Ecto neural progenitor cell (in vitro differentiated cells): ENCODE measurements at regions not wholly inside any gene's neighbourhood (a gene's known extent, or its start where the extent isn't known, plus 50 kb on each side); places are given as distances from the start of the nearest gene placed in this dataset.

Experiments
- DNase-seq: peaks from one replicate; pipeline ENCODE4 v3.0.0-alpha.2; 2018; ENCODE audit warnings: low spot score

GRCh38 chr10:123575105-123575504 is 91.0 kb upstream of the GPR26 start:
- no peak for DNase-seq

GRCh38 chr10:123576706-123577105 is 89.4 kb upstream of the GPR26 start:
- no peak for DNase-seq

GRCh38 chr10:123577921-123578461 is 88.2 kb upstream of the GPR26 start:
- no peak for DNase-seq

DNA sequence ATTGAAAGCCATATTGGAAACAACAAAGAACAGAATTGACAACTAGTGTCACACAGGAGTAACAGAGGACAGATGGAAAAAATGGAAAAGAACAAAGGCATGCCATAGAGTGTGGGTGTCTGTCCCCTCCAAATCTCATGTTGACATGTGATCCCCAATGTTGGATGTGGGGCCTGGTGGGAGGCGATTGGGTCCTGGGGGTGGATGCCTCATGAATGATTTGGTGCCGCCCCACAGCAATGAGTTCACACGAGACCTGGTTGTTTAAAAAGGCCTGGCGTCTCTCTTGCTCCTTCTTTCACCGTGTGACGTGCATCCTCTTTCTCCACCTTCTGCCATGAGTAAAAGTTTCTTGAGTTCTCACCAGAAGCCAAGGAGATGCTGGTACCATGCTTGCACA is 87.4 kb upstream of the GPR26 start:
- DNase-seq, result no peak

GRCh38 chr10:123579675-123580074 is 86.5 kb upstream of the GPR26 start:
- no peak for DNase-seq

- DNase-seq, result no peak
These were observed 85.7 kb upstream of the GPR26 start for GRCh38 chr10:123580426-123580825.

GRCh38 chr10:123581656-123582055 is 84.5 kb upstream of the GPR26 start:
- DNase-seq, result no peak

DNA sequence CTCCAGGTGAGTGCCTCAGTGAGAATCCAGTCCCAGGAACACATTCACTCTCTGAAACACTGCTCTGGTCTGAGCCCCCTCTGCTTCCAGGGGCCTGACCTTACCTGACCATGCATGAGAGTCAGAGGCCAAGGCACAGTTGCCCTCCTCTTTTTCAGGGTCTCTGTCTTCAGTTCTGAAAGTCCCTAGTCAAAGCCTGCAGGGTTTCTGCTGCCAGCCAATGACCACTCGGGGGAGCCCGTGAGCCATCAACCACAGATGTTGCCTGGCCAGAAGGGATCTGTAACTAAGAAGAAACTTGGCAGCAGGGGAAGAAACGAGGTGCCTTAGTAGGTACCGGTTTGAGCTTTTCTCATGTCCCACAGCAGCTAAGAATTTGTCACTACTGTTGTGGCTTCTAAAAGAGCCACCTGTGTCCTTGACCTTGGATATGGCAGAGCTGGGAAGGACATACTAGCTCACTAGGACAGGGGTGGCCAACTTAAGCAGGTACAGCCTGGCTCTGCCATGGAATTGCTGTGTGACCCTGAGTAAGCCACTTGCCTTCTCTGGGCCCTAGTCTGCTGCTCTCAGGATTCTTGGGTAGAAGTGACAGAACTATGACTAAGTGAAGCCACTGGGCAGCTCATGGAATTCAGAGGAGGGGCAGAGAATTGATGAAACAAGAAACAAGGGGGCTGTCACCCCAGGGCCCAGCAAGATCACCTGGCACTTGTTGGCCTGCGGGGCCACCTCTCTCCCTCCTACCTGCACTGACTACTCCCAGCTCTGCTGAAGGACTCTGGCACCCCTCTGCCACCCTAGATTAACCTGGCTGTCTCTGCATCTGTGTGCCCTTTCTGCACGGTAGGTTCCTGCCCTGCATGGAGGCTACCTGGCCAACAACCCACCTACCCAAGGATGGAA is 83.8 kb upstream of the GPR26 start:
- peak; percentile 88 for DNase-seq

DNA sequence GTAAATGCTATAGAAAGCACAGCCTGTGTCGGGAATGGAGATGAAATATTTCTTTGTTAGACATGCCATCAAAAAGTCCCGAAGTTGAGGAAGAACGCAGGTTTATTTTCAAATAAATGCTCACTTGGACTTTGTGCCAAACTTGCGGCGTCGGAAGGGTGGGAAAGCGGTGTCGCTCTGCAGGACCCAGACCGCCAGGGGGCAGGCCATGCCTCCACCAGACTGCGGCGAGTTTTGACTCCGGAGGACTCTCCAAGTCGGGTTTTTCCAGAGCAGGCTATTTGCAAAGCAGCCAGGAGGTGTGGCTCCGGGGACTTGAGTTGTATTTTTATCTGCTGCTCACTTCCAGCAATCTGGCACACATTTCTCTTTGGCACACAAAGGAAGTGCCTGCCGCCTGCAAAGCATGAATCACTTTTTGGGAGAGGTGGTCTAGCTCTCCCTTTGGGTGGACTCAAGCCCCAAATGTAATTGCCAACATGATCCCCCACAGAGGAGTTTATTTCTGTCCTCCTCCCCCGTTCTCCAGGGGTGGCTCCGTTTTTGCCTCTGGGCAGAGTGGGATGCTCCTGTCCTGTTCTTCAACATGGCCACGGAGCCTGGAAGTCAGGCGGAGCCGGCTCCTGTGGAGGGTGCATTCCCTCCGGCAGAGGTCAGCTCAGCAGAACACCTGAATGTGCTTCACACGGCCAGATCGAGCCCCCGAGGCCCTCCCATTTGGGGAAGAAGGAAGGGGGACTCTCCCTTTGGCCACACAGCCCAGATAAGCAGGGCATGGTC is 82.3 kb upstream of the GPR26 start:
- DNase-seq, result peak; percentile 86

DNA sequence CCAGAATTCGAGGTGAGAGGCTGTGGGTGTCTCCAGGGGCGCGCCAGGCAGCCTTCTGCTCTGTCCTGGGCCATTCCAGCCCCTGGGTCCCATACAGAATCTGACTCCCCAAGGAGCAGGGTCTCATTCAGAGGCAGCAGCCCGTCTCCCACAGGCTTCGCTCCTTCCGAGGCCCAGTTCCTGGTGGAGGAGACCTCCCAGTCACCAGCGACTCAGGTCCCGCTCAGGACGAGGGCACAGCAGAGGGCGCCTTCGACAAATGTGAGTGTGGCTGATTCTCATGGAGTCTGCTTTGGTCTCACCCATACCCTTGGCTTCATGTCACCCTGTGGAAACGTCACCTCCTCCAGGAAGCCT is 81.8 kb upstream of the GPR26 start:
- peak; percentile 48 for DNase-seq

DNA sequence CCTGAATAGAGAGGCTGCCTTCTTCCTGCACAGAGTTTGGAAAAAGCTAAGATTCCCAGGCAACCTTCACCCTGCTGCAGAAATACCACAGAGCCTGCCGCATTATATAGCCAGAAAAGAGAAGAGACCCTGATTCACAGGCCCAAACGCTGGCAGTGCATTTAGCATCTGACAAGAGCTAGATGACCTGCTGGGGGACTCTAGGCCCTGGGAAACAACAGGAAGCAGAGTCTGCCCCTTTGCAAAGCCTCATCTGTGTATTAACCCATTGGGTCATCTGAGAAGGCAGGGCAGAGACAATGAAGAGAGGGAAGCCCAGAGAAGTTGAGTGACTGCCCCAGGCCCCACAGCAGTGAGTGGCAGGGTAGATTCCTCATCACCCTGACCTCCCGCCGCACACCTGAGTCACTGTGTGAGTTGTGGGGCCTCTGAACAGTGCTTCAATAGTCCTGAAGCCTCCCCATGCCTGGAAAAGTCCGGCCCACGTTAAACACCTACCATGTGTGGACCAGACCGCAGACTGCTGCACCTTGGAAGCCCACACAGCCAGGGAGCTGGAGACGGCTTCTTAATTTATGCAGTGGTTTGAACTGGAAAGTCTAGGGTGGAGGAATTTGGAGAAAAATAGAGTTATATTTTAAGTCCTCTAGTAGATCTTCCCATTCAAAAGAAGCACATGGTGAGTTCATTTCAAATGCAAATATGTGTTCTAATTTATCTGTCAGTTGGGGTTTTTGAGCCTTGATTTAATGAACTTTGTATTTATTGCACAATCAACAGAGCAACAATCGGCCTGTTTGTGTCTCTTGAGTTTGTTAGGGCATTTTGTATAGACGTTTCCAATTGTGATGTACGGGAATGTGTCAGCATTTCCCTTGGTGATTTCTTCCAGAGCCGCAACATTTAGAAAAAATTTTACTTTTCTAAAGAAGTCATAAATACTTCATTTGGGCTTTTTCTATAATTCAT is 80.4 kb upstream of the GPR26 start:
- peak; percentile 41 for DNase-seq

GRCh38 chr10:123587110-123587509 is 79.0 kb upstream of the GPR26 start:
- no peak for DNase-seq

DNA sequence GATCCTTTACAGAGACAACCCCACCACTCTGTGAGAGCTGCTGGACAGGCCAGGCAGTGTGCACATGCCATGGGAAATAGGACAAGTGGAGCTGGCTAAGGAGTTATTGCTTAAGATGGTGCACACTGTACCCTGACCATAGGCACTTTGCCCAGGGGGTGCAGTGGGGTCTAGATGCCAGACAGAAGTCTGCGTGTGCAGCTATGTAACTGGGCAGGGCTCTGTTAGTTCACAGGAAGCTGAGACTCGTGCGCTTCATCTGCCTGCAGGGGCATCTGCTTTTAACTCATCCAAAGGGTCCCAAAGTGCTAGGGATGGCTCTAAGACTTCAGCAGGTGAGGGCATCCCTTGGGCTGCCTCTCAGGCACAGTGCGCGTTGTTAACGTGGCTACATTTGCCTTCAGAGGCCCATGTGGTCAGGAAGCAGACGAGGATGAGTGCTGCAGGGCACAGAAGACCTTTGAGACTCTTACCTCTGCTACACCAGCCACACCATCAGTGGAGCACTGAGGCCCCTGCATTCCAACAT is 77.7 kb upstream of the GPR26 start:
- peak; percentile 37 for DNase-seq

DNA sequence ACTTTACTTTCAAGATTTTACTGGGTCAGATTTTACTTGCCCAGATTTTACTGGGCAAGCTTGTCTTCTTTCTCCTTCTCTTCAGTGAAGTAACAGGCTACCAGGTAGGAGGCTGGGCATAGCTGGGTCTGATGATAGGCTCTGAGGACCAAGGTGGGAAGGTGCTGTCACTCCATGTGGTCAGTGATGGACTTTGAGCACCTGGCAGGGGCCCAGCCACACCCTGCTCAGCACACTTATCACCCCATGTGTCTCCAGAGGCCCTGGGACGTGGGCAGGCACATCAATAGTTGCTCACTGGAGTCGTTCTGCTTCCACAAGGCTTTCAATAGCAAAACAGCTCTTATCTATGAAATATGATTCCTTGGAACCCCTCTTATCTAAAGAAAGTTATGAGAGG is 70.5 kb upstream of the GPR26 start:
- DNase-seq, result no peak

DNA sequence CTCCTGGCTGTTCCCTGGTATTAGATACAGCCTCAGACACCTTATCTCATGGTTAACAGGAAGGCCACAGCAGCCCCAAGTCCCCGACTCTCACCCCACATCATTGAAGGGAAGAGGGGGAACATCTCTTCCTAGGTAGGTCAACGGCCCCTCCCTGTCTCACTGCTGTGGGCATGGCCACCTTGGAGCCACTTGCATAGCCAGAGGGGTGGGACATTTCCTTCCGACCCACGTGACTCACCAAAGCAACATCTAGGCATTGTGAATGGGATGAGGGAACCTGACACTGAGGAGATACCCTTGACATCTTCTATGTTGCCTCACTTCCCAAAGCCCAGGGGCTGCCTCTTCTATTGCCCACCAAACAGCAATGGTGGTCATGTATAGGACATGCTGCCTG is 68.5 kb upstream of the GPR26 start:
- no peak for DNase-seq

DNA sequence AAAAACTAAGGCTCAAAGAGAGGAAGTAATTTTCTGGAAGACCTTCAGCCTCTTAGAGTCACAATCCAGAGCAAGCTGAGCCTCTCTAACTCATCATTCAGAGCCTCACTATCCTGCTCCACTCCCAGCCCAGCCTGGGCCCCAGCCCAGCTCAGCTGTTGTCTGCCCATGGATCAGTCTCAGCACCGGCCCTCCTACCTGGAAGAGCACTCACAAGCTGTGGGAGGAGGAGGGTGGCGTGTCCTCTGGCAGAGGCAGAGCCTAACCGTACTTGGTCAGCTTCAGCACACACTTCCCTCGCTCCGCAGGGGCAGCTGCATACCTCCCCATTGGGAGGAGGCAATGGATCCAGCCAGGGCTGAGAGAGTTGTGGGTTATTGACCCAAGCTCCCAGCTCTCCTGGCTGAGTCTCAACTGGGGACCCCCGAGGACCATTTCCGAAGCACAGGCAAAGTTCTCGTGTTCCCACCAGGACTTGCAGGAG is 66.7 kb upstream of the GPR26 start:
- DNase-seq, result no peak

DNA sequence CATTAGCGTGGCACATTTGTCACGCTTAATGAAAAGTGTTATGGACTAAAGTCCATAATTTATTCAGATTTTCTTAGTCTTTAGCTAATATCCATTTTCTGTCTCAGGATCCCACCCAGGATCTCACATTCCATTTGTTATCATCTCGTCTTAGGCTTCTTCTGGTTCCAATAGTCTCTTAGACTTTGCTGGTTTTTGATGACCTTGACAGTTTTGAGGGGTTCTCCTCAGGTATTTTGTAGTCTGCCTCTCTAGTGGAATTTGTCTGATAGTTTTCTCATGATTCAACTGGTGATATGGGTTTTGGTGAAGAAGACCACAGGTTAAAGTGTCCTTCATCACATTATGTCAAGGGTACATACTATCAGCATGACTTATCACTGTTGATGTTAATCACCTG is 66.0 kb upstream of the GPR26 start:
- no peak for DNase-seq

GRCh38 chr10:123603130-123603529 is 63.0 kb upstream of the GPR26 start:
- no peak for DNase-seq

DNA sequence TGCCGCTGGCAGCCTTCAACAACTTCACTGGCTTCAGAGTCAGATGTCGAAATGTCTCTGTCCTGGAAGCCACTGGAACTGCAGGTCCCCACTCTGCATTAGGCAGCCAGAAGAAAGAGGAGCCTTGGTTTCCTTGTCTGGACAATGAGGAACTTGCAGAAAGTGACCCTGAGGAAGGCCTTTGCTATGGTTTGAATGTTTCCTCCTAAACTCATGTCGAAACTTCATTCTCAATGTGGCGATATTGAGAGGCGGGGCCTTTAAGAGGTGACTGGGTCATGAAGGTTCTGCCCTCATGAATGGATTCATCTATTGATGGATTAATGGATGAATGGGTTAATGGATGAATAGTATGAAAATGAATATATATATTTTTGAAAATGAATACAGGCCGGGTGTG is 61.6 kb upstream of the GPR26 start:
- no peak for DNase-seq

DNA sequence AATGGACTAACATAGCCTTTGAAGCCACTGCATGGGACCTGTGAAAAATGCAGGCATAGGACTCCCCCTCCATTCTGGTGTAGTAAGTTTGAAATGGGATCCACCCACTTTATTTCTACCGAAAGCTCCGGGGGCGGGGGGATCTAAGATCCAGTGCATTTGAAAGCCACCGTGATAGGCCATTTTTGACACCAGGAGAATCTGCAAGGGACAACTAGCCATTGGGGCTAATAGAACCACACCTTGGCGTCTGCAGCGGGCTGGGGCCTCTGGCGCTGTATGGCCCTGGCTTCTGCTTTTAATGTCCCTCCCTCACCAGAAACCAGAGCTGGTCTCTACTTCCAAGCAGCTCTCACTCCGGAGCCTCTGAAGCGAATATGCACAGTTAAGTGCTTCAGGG is 60.1 kb upstream of the GPR26 start:
- DNase-seq, result no peak

DNA sequence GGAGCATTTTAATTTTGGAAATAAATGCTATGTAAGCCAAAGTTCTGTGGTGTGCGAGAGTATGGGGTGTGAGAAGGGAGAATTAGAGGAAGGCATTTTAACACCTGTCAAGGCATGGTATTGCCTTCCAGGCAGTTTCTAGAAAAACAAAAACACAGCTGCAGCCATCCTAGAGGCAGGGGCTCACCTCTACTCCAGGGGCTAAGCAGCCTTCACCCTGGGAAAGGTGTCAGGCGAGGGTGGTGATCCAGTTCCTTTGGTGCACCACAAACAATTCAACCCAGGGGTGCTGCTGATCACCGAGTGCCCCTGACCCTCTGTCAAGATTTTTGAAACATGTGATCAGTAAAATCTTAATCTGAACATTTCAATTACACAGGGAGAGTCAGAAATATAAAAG is 59.2 kb upstream of the GPR26 start:
- no peak for DNase-seq

DNA sequence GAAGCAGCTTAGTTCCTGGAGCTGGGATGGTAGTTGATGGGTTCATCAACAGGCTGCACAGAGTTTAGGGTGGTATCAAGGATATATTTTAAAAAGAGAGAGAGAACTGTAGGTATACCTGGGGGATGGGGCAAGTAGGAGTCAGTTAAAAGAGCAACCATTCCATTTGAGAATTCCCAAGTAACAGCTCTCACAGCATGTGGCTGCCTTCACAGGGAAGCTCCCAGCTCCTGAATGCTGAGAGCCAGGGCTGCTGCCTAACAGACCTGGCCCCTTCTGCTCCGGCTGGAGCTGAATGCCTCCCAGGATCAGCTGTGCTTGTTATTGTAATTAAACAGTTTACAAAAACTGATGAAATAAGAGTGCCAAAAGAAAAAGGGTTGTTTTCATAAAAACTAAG is 58.8 kb upstream of the GPR26 start:
- no peak for DNase-seq
